ENCODE measurements at regions not wholly inside any gene's neighbourhood (a gene's known extent, or its start where the extent isn't known, plus 50 kb on each side); places are given as distances from the start of the nearest gene placed in this dataset.

DNA sequence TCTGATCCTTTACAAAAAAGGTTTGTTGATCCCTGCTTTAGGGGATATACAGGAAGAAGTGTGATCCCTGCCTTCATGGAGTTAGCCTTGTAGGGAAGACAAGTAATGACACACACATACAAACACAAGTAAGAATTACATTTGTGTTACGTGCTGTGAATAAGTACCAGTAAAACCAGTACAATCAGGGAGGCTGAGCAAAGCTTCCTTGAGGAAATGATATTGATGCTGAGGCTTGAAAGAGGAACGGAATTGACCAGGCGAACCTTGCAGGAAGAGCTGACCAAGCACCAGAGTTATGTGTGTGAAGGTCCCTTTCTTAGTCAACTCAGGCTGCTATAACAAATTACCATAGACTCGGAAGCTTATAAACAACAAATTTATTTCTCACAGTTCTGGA is 83.6 kb upstream of the CACUL1 start:
- no peak for DNase-seq

DNA sequence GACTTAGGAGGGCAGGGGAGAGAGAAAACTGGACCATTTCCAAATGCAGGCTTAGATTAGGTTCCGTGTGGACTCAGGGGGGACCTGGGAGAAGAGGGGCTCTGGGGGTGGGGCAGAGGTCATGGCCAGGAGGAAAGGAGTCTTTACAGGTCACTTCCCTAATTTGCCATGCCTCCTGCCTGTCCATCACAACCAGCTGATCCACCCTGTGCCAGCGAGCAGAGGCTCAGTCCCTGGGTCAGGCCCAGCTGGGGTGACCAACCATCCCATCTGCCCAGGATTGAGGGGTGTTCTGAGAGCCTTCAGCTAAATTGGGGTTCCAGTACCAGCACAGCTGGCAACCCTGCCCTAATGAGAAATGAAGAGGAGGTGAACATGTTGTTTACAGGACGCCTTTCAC is 84.6 kb upstream of the CACUL1 start:
- no peak for DNase-seq

DNA sequence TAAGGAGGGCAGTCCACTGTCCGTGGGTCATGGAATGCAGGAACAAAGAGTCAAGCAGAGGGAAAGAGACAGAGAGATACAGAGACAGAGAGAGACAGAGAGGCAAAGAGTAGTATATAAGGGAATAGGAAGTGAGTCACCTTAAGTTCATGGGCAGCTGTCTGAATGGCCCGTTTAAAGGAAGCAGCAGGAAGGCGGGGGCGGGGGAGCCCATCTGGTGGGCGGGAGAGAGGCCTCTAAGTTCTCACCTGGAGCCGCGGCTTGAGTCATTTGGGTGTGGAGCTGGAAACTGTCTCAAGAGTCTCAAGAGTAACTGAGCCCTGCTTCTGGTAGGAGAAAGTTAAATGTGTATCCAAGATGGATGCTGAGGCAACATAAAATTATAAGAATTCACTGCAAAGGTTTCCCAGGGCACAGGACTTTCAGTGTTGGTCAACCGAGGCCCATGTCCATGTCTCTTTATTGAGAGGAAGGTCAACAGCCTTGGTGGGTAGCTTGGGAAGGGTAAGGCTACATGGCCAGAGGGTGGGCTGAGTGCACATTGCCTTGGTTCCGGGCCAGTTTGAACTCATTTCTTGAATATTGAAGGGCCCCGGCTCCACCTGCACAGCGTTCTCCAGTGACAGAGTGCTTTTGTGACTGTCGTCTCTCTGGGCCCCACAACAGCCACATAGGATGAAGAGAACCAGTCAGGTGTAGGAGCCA is 85.5 kb upstream of the CACUL1 start:
- DNase-seq: no peak

DNA sequence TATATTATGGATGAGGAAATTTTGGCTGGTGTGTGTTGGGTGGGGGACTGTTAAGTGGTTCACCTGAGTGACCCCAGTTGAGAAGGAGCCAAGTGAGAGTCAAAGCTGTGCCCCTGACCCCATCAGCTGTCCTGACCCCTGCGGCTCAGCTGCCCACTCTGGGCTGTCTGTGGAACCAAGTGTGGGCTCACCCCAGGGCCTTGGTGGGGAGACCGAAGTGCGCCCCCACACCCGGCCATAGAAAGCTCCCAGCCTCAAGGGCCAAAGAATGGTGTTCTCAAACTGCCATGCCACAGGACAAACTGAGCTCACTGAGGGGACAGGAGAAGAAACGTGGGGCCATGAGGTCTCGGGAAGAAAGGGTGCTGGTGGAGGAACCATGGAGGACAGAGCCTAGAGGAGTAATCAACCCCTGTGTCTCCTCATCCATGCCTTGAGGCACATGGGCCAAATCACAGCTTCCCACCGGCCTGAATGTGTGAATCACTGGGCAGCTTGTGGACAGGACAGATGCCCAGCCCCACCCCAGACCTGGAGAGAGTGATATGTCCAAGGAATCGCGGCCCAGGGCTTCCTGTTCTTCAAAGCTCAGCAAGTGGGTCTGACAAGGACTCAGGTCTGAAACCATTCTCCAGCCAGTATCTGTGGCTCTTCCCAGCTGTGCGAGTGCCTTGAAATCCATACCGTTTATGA is 86.2 kb upstream of the CACUL1 start:
- DNase-seq: no peak

DNA sequence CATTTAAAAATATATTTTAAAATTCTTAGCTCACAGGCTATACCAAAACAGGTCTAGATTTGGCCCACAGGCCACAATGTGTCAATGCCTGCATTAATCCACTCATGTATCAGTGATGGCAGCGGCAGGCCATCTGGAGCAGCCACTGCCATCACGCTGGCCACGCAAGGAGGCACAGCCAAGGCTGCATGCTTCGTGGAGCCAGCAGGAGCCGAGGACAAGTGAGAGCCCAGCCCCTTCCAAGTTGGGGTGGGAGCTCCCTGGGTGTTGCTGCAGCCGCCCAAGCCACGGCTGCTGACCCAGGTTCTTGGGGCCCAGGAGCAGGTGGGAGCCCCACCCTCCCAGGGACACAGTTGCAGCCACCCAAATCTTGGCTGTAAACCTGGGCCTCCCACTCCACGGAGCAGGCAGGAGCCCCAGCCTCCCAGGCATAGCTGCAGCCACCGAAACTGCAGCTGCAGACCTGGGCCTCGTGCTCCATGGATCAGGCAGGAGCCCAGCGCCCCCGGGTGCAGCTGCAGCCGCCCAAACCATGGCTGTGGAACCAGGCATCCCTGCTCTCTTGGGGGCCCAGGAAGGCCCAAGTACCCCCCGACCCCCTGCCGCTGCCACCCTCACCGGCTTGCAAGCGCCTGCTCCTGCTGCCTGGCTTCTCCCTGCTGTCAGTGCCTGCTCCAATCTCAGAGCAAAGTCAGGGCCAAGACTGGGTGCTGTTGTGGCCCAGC is 87.3 kb upstream of the CACUL1 start:
- DNase-seq: no peak

DNA sequence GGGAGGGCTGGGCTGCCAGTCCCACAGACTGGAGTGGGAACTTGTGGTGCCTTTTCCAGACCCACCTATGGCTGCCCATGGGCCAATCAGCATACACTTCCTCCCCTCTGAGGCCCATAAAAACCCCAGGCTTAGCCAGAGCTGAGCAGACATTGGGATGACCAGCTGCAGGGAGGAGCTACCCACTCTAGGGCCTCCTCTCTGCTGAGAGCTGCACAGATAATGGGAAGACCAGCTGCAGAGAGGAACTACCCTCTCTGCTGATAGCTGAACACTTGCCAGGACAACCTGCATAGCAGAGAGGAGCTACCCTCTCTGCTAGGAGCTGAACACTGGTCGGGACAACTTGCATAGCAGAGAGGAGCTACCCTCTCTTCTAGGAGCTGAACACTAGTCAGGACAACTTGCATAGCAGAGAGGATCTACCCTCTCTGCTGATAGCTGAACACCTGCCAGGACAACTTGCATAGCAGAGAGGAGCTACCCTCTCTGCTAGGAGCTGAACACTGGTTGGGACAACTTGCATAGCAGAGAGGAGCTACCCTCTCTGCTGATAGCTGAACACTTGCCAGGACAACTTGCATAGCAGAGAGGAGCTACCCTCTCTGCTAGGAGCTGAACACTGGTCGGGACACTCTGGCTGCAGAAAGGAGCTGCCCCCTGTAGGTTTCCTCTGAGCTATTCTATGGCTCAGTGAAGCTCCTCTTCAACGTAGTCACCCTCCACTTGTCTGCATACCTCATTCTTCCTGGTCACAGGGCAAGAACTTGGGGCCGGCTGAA is 88.3 kb upstream of the CACUL1 start:
- DNase-seq: no peak

DNA sequence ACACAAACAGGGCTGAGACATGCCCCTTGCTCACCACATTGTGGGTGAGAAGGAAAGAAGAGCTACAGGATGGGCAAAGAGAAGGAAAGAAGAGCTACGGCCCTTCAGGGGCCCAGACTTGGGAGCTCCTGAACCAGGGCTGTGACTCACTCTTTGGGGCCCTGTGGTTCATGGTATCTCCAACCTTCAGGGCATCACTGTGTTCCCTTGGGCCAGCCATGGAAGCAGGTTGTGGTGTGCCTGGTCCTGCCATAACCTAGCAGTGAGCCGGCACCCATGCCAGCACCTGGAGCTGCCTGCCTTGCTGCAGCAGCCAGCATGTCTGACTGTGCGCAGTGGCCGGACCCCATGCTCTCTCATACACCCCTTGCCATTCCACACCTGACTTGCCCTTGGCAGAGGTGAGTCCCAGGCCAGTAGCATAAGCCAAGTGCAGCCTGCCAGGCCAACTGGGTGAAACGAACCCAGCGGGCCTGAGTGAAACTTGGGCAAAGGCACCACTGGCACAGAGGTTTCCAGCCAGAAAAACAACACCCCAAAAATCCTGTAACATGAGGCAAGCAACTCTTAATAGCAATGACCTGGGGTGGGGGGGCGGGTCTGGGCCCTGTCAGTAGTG is 89.0 kb upstream of the CACUL1 start:
- DNase-seq: no peak

DNA sequence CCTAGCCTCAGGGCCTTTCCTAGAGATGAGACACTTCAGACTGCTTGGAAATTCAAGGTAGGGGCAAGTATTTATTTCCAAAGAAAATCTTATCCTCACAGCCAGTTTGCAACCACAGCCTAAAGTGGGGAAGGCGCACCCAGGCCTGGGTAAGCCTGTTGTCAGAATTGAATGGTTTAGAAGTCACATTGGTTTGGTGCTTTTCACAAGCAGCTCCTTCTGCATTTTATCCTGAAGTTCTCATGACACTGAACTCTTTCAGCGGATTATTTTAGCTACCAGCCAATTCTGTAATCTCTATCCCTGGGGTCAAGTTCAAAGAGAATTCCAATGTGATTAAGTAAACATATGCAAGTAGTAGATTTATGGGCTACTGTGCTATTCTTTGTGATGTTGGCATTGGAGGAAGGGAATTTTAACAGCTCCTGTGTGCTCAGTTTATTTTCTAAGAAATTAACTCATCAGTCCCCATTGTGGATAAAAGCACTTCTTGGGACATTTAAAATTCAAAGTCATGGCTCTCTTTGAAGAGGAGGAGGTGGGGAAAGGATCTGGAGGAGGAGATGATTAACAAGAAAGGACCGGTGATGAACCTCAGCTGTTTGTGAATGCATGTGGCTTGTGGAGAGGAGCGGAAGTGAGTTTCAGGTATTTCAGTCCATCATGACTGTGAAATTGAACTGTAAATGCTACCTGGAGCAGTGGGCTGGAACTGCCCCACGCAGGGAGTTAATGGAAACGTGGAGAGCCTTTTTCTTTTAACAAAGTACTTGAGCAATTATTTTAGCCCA is 90.2 kb upstream of the CACUL1 start:
- no peak for DNase-seq

DNA sequence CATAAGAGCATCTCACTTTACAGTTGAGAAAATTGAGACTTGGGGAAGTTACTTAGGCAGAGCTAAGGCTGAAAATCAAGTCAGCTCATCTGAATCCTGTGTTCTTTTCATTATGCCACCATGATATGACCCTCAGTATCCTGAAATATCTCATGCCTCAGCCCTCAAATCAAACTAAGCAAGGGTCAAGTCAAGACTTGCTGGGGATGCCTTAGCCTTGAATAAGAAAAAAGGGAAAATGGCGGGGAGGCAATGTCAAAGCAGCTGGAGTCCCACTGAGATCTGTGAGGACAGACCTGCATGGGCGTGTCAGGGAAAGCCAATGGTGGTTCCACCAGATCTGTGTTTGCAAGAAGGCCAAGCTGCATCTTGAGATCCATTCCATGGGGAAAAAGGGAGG is 91.0 kb upstream of the CACUL1 start:
- DNase-seq: no peak

DNA sequence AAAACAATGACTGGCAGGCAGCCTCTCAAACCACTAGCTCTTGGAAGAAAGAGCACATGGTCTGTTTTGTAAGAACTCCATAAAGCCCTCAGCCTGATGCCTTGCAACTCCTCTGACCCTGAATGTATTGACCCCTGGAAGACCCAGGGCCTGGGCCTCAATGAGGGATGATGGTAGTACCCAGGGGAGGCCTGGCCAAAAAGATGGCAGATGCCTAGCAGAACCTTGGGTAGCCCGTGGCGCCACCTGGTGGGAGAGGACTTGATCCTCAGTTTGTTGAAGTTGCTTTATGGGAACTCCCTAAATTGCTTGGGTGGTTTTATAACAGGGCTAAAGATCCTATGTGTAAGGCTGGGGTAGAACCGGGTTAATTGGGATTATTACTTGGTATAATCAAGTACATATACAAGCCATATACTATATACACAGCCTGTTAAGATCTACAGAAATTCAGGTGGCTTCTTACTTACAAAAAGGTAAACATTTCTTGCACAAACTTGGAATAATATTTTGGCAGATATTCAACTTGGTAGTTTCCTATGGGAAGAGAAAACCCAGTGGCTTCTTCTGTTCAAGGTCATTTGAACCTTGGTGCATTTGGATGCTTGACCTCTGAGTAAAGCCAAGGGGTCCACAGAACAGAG is 95.8 kb upstream of the CACUL1 start:
- peak; percentile 30 for DNase-seq

DNA sequence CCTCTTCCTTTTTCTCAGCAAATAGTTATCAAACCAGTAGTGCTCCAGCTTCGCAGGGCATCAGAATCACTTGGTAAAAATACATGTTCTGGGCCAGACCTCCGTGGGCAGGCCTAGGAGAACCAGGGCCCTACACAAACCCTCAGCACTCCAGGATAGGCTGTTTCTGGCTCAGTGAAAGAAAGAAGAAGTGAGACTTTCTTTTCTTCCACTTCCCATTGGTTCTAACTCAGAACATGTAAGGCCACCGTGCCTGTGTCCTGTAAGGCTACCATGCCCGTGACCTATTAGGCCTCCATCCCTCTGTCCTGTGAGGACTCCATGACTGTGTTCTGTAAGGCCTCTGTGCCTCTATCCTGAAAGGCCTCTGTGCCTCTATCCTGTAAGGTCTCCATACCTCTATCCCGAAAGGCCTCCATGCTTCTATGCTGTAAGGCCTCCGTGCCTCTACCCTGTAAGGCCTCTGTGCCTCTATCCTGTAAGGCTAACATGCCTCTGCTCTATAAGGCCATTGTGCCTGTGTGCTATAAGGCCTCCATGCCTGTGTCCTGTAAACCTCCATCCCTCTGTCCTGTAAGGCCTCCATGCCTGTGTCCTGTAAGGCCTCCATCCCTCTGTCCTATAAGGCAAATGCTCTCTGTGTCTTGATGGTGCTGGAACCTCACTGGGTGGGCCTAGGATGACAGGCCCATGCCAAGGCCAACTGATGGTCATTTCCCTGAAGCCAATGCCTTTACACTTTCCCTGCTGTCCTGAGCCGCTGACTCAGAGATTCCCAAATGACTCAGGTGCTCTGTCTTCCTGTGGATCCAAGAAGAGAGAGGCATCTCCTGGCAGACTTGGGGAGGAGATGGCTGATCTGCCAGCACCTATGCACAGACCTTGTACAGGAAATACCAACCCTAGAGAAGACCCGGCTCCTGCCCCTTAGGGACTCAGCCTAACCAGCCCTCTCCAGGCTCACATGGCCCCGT is 96.6 kb upstream of the CACUL1 start:
- no peak for DNase-seq

DNA sequence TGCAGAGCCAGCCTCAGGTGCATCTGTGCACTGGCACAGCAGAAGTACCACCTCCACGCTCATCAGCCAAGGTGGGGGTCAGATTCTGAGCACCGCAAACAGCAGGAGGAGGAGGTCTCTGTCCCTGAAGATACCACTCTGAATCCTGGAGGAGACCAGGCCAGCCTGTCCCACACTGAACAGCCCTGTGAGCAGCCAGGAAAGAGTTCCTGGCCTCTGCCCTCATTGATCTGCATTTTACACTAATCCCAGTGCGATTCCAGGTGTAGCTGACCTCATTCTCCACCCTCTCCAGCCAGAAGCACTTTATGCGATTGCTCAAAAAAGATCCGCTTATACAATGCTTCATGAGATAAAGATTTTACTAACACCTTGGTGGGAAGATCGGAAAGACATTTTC is 99.1 kb upstream of the CACUL1 start:
- no peak for DNase-seq

DNA sequence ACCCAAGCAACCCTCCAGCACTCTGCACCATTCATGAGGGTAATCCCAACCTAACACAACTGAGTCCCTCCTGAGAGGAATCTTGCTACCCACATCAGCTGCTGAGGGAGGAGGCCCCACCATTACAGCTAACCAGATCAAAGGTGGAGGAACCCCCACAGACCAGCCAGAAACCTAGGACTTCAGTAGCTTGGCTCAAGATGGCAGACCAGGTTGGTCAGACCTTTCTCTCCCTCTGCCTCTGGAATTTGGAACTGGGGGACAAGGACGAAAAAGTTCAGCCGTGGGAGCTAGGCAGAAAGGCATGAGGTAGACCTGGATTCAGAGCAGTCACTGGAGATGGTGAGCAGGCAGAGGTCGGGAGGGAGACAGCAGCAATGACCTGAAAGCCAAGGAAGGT is 101.3 kb upstream of the CACUL1 start:
- no peak for DNase-seq

DNA sequence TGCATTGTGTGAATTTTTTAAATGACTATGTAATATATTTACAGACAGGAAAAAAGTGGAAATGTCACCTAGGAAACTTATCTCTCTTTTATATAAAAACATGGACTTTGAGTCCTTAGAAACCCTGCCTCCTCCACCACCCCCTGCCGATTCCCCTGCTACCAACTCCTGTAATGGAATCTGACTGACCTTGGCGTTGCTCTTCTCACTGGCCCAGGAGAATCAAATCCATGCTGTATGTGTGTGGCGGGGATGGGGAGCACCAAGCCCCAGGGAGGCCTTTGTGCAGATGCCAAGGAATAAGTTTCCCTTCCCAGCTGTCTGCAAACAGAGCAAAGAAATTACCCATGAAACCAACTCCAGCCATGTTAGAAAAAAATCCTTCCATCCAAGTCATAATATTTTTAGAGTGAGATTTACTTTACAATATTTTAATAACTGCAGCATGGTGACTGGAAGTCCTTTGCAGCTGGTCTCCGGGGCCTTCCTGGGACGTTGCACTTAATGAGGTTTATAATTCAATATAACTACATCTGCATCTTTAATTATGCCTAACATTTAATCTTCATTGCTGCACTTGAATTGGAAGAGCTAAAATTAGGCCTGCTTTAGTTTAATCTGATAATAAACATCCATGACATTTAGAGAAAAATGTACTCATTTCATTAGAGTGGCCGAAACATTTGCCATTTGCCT is 111.4 kb upstream of the CACUL1 start:
- DNase-seq: no peak

DNA sequence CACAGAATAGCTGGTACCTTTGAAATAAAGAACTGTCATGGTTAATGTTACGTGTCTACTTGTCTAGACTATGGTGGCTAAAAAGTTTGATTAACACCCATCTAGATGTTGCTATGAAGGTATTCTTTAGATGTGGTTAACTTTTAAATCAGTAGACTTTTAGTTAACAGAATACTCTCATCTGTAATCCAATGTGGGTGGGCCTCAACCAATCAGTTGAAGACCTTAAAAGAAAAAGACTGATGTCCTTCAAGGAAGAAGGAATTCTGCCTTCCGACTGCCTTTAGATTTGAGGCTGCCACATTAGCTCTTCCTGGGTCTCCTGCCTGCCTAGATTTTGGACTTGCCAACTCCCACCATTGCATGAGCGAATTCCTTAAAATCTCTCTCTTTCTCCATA is 113.0 kb upstream of the CACUL1 start:
- no peak for DNase-seq

DNA sequence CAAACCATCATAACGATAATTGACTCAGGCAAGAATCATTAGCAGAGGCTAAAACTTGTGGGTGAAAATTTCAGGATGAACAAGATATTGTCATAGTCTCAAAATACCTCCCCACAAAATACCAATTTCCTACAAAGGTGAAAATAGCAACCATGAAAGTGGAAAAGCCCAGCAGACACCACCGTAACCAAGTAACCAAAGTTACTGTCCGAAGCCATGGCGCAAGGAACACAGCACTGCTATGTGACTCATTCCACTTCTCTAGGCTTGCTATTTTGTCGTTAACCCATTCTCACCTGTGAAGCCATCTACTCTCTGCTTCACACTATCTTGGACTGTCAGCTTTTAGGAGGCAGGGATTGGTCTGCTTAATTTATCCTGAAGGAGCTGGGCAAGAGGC is 113.8 kb upstream of the CACUL1 start:
- DNase-seq: no peak

DNA sequence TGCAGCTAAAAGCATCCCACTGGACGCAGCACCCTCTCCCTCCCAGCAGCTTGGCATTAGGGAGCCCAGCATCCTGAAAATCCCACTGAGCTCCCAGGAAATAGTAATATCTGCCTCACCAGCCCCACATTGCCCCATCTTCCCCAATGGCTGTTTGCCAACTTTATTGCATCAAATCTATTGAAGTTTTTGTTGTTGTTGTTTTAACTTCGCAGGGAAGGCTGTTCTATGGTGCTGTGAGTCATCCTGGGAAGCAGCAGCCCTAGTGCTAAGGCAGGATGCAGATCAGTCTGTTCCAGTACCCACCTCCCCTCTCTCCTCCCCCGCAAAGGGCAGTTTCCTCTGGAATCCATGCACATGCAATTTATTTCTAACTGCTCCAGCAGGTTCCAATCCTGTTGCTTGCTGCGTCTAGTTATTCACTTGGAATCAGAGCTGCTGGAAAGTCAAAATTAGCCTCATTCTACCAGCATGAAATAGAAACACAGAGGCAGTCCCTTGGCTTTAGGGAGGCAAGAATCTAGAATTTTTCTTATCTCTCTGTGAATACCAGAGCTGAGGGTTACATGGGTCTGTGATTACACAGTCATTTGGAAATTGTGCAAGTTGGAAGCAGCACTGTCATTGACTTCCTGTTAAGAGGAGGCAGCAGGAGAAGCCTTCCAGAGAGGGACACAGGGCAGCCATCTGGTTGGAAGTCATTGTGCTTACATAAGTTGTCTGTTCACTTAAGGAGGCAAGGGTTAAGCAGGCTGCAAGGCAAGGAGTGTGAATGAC is 115.9 kb upstream of the CACUL1 start:
- no peak for DNase-seq

DNA sequence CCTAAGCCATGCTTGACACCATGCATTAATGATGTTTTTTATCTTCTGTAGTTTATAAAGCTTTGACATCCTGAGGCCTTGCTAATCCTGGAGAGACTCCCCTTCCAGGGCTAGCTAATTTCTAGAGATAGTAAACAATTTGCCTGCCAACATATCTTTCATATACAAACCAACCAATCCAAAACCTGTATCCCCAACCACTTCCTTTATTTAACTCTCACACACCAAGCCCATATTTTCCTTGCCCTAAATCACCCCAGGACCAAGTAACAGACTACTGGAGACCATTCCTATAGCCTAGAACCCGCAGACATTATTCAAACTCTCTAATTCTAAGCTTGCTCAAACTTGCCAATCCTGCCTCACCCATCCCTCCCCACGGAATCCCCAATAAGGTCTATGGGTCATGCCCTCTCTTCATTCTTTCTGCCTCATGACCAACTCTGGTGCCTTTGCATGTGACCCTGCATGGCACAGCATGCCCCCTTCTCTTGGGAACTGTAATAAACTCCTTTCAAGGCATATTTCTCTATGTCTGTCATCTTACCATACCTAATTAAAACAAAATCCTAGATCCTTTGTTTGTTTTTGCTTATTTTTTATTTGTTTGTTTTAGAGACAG is 116.6 kb upstream of the CACUL1 start:
- DNase-seq: no peak

All from NCI-H1092 treated with DMSO at 0.1 percent for 48 hours (cell line).